Neural cell (in vitro differentiated cells): ENCODE measurements at regions not wholly inside any gene's neighbourhood (a gene's known extent, or its start where the extent isn't known, plus 50 kb on each side); places are given as distances from the start of the nearest gene placed in this dataset.

Source experiments
- H2AFZ ChIP-seq: fragments of 200-600, 300-800 bp; sonication (generic), shearing (Covaris generic); 2 replicates; pipeline ENCODE4 v1.6.0; 2014; ENCODE audit warnings: low read depth, mild to moderate bottlenecking, antibody characterized with exemption, low read length, moderate library complexity
- H3F3A ChIP-seq: fragments of 200-600 bp; shearing (Covaris generic); 2 replicates; pipeline ENCODE4 v1.6.1; 2016; ENCODE audit warnings: mild to moderate bottlenecking, moderate library complexity, mixed read lengths, antibody characterized with exemption, low read length; ENCODE audit not compliant: insufficient read depth, poor library complexity, severe bottlenecking
- H3K27ac ChIP-seq: fragments of 200-600, 300-800 bp; sonication (generic), shearing (Covaris generic); 2 replicates; pipeline ENCODE4 v1.5.1; 2014; ENCODE audit warnings: mild to moderate bottlenecking, low read length, moderate library complexity
- H3K27me3 ChIP-seq: fragments of 300-800, 200-600 bp; sonication (generic), shearing (Covaris generic); 2 replicates; pipeline ENCODE4 v1.6.0; 2014; ENCODE audit warnings: mild to moderate bottlenecking, low read depth, low read length, moderate library complexity; ENCODE audit not compliant: insufficient read depth
- H3K36me3 ChIP-seq: fragments of 300-800, 200-600 bp; sonication (generic), shearing (Covaris generic); 2 replicates; pipeline ENCODE4 v1.5.1; 2014; ENCODE audit warnings: mild to moderate bottlenecking, antibody characterized with exemption, low read length, moderate library complexity; ENCODE audit not compliant: insufficient read depth
- H3K4me2 ChIP-seq: fragments of 300-800, 200-600 bp; sonication (generic), shearing (Covaris generic); 2 replicates; pipeline ENCODE4 v1.6.0; 2014; ENCODE audit warnings: mild to moderate bottlenecking, low read length
- H3K4me3 ChIP-seq: fragments of 300-800, 200-600 bp; sonication (generic), shearing (Covaris generic); 2 replicates; pipeline ENCODE4 v1.5.1; 2014; ENCODE audit warnings: mild to moderate bottlenecking, low read length, moderate library complexity
- H3K79me2 ChIP-seq: fragments of 200-600 bp; shearing (Covaris generic); replicated peaks from 2 replicates; pipeline ENCODE4 v1.6.0; 2014; ENCODE audit warnings: mild to moderate bottlenecking, low read length, moderate library complexity; ENCODE audit not compliant: insufficient read depth
- H3K9ac ChIP-seq: fragments of 300-800, 200-600 bp; sonication (generic), shearing (Covaris generic); 2 replicates; pipeline ENCODE4 v1.6.1; 2016; ENCODE audit warnings: mild to moderate bottlenecking, low read length, mixed read lengths
- H3K9me2 ChIP-seq: fragments of 200-600 bp; shearing (Covaris generic); 2 replicates; pipeline ENCODE4 v1.6.1; 2016; ENCODE audit warnings: mild to moderate bottlenecking, low read length, mixed read lengths; ENCODE audit not compliant: insufficient read depth
- H3K9me3 ChIP-seq: fragments of 200-600, 300-800 bp; sonication (generic), shearing (Covaris generic); 2 replicates; pipeline ENCODE4 v1.6.1; 2016; ENCODE audit warnings: mild to moderate bottlenecking, mixed run types, low read length, moderate library complexity, mixed read lengths
- H4K20me1 ChIP-seq: fragments of 200-600 bp; shearing (Covaris generic); 2 replicates; pipeline ENCODE4 v1.6.1; 2016; ENCODE audit warnings: mild to moderate bottlenecking, mixed run types; ENCODE audit not compliant: insufficient read depth
- CTCF ChIP-seq: fragments of 450-650 bp; IDR thresholded peaks from 2 replicates; pipeline ENCODE4 v1.5.1; 2014; ENCODE audit warnings: antibody characterized with exemption, mild to moderate bottlenecking, moderate library complexity; ENCODE audit not compliant: poor library complexity, severe bottlenecking
- EP300 ChIP-seq: fragments of 450-650 bp; conservative IDR thresholded peaks from 2 replicates; pipeline ENCODE4 v1.6.1; 2014; ENCODE audit warnings: antibody characterized with exemption, mild to moderate bottlenecking, moderate library complexity; ENCODE audit not compliant: poor library complexity, severe bottlenecking
- EZH2 ChIP-seq: fragments of 200-600, 300-800 bp; shearing (Covaris generic), sonication (generic); IDR thresholded peaks from 2 replicates; pipeline ENCODE4 v1.6.1; 2014; ENCODE audit warnings: antibody characterized with exemption, low read length, borderline replicate concordance, mild to moderate bottlenecking; ENCODE audit not compliant: insufficient read depth, poor library complexity, severe bottlenecking
- MXI1 ChIP-seq: fragments of 450-650 bp; conservative IDR thresholded peaks from 2 replicates; pipeline ENCODE4 v1.6.1; 2014; ENCODE audit warnings: antibody characterized with exemption, mild to moderate bottlenecking; ENCODE audit not compliant: poor library complexity, severe bottlenecking
- POLR2AphosphoS5 ChIP-seq: IDR thresholded peaks from 2 replicates; pipeline ENCODE4 v1.6.1; 2012
- RAD21 ChIP-seq: fragments of 450-650 bp; conservative IDR thresholded peaks from 2 replicates; pipeline ENCODE4 v1.6.1; 2014; ENCODE audit warnings: antibody characterized with exemption, mild to moderate bottlenecking, moderate library complexity
- REST ChIP-seq: IDR thresholded peaks from 2 replicates; pipeline ENCODE4 v1.6.1; 2012; ENCODE audit warnings: borderline replicate concordance
- SMC3 ChIP-seq: fragments of 450-650 bp; conservative IDR thresholded peaks from 2 replicates; pipeline ENCODE4 v1.6.1; 2014; ENCODE audit warnings: antibody characterized with exemption, mild to moderate bottlenecking, moderate library complexity; ENCODE audit not compliant: poor library complexity
- TAF1 ChIP-seq: IDR thresholded peaks from 2 replicates; pipeline ENCODE4 v1.6.1; 2012; ENCODE audit warnings: low read depth

- H3K9ac ChIP-seq: no peak overlapping the region
- TF ChIP-seq CTCF (no peak), SMC3 (no peak), RAD21 (no peak), POLR2AphosphoS5 (no peak), MXI1 (no peak), REST (no peak), EP300 (no peak), EZH2 (no peak), TAF1 (no peak)
- no peak overlapping the region for H3K4me2 ChIP-seq
- H3K79me2 ChIP-seq: no peaks in the 10 kb centered on the region
- no peaks in the 10 kb centered on the region for H3K9me2 ChIP-seq
- no peaks in the 10 kb centered on the region for H3K27me3 ChIP-seq
- H2AFZ ChIP-seq: no peak overlapping the region
- H4K20me1 ChIP-seq: no peaks in the 10 kb centered on the region
- no peak overlapping the region for H3K4me3 ChIP-seq
- no peaks in the 10 kb centered on the region for H3K9me3 ChIP-seq
- no peaks in the 10 kb centered on the region for H3K36me3 ChIP-seq
- no peaks in the 10 kb centered on the region for H3F3A ChIP-seq
- H3K27ac ChIP-seq: no peak overlapping the region
Observed at GRCh38 chrX:146127617-146128016, 310.0 kb downstream of the SLITRK2 start.

- no peaks in the 10 kb centered on the region for H3K79me2 ChIP-seq
- H3K4me2 ChIP-seq: no peak overlapping the region
- no peaks in the 10 kb centered on the region for H3F3A ChIP-seq
- no peaks in the 10 kb centered on the region for H3K27me3 ChIP-seq
- H3K27ac ChIP-seq: no peak overlapping the region
- H3K9me2 ChIP-seq: no peaks in the 10 kb centered on the region
- no peak overlapping the region for H2AFZ ChIP-seq
- no peak for TF ChIP-seq TAF1
- TF ChIP-seq SMC3: no peak
- no peak for TF ChIP-seq POLR2AphosphoS5
- TF ChIP-seq RAD21: no peak
- no peak for TF ChIP-seq EZH2
- TF ChIP-seq MXI1: no peak
- TF ChIP-seq REST: no peak
- TF ChIP-seq CTCF: no peak
- no peaks in the 10 kb centered on the region for H4K20me1 ChIP-seq
- H3K36me3 ChIP-seq: no peaks in the 10 kb centered on the region
- no peak overlapping the region for H3K9ac ChIP-seq
- no peaks in the 10 kb centered on the region for H3K9me3 ChIP-seq
- no peak overlapping the region for H3K4me3 ChIP-seq
Observed at GRCh38 chrX:146141221-146141620, 323.6 kb downstream of the SLITRK2 start.
